GM19239 (cell line): ENCODE measurements at regions not wholly inside any gene's neighbourhood (a gene's known extent, or its start where the extent isn't known, plus 50 kb on each side); places are given as distances from the start of the nearest gene placed in this dataset.
"Not testable (repeated sequence)": the region's sequence is repeated elsewhere in the genome, so short reads cannot be mapped to it uniquely, and the experiment has no call there.

Experiments
- DNase-seq: peaks from one replicate; pipeline ENCODE4 v3.0.0; 2011; ENCODE audit warnings: low spot score; ENCODE audit not compliant: insufficient read length
- FAIRE-seq: peaks from 2 replicates; lab custom pipeline; 2011; peaks lifted over from hg19 to GRCh38; lab: Jason Lieb, UNC

DNA sequence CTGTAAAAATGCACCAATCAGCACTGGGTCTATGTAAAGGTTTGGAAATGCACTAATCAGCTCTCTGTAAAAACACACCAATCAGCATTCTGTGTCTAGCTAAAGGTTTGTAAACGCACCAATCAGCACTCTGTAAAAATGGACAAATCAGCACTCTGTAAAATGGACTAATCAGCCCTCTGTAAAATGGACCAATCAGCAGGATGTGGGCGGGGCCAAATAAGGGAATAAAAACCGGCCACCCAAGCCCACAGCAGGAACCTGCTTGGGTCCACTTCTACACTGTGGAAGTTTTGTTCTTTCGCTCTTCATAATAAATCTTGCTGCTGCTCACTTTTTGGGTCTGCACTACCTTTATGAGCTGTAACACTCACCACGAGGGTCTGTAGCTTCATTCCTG is 101.0 kb downstream of the SMC2 start:
- not testable (repeated sequence) for DNase-seq, FAIRE-seq

DNA sequence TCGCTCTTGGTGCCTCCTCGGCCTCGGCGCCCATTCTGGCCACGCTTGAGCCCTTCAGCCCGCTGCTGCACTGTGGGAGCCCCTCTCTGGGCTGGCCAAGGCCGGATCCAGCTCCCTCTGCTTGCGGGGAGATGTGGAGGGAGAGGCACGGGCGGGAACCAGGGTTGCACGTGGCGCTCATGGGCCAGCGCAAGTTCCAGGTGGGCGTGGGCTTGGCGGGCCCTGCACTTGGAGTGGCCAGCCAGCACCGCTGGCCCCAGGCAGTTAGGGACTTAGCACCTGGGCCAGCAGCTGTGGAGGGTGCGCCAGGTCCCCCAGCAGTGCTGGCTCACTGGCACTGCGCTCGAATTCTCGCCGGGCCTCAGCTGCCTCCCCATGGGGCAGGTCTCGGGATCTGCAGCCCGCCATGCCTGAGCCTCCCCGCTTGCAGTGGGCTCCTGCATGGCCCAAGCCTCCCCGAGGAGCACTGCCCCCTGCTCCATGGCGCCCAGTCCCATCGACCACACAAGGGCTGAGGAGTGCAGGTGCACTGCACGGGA is 106.4 kb downstream of the SMC2 start:
- no peak for FAIRE-seq
- no peak for DNase-seq

DNA sequence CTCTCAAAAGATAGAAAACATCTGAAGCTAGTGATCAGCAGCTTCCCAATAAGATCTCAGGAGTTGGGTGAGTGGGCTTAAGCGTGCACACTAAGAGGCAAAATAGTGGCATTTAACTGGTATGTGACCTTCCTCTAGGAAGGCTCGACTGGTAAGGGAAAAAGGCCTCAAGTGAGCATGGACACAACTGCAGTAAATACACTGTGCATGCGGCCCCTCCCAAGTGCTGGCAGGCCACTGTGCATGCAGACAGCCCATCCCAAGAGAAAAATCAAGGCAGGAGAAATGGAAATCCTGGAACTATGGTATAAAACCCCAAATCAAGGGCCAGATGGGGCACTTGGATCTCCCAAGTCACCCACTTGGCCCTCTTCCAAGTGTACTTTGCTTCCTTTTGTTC is 112.7 kb downstream of the SMC2 start:
- FAIRE-seq: no peak

DNA sequence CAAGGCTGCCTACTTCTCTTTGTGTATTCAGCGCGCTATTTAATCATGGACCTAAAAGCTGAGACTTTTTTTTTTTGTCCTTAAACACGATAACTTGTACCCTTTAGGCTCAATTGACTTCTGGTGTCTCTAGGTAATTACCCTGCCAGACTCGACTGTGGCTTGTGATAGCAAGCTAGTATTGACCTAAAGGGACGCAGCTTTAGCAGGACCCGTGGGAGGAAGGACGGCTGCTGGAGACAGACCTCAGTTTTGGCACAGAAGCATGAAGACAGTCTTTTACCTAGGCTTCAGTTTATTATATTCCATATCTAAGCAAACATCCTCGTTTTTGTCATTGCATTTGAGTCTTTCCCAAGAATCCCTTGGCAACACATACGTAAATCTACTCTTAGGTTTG is 115.3 kb downstream of the SMC2 start:
- FAIRE-seq (no peak), DNase-seq (no peak)

More for the DNA sequence above, 112.7 kb downstream of the SMC2 start:
- DNase-seq: no peak

DNA sequence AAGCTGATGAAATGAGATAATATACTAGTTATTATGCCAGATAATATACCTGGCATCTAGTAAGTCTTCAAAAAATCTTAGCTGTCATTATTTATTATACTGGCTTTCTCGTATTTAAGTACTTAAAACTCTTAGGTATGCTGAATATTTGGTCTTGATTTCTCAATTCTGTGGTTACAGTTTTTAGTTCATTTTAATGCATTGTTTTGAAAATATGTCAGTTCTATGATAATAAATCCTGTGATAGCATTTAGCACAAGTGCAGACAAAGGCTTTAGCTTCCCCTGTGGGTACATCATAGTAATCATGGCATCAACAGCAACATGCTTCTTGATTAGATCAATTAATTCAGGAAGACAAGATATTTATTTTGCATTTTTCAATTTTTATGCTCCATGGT is 133.0 kb downstream of the SMC2 start:
- DNase-seq: no peak
- no peak for FAIRE-seq

DNA sequence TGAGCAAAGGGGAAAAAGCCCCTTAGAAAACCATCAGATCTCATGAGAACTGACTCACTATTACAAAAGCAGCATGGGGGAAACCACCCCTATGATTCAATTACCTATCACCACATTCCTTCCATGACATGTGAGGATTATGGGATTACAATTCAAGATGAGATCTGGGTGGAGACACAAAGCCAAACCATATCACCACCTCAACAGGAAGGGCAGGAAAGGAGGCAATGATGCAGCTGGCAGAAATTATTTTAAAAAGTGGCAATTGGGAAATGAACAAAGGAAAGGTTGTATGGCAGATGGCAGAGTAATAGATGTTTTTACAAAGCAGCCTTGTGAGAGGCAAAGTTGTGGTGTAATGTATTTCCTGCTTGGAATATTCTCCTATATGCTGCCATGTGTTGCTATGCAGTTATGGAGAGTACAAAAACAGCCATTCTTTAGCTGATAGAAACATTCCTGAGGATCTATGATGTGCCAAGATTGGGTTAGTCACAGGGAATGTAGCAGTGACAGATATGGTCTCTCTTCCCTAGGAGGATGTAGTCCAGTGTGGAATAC is 138.8 kb downstream of the SMC2 start:
- FAIRE-seq (no peak), DNase-seq (no peak)

DNA sequence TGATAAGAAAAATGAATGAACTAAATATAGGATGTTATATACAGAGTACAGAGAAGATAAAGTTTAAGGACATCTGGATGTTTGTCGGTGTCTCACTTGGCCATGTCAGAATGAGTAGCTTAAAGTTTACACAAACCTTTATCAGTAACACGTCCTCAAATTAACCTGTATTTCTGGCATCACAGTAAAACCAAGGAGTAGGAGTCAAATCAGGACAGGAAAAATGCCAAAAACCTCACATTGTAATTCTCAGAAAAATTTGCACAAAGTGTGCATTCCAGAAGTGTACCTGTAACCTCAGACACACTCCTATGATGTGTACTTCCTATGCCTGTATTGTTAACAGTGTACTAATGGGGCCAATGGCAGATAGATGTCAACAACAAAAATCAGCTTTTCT is 139.3 kb downstream of the SMC2 start:
- FAIRE-seq: no peak
- DNase-seq: no peak

DNA sequence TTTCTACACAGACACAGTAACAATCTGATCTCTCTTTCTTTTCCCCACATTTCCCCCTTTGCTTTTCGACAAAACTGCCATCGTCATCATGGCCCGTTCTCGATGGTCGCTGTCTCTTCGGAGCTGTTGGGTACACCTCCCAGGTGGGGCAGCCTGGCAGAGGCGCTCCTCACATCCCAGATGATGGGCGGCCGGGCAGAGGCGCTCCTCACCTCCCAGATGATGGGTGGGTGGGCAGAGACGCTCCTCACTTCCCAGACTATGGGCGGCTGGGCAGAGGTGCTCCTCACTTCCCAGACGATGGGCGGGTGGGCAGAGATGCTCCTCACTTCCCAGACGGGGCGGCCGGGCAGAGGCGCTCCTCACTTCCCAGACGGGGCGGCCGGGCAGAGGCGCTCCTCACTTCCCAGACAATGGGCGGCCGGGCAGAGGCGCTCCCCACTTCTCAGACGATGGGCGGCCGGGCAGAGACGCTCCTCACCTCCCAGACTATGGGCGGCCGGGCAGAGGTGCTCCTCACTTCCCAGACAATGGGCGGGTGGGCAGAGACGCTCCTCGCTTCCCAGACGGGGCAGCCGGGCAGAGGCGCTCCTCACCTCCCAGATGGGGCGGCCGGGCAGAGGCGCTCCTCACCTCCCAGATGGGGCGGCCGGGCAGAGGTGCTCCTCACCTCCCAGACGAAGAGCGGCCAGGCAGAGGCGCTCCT is 140.7 kb downstream of the SMC2 start:
- FAIRE-seq, DNase-seq: not testable (repeated sequence)

DNA sequence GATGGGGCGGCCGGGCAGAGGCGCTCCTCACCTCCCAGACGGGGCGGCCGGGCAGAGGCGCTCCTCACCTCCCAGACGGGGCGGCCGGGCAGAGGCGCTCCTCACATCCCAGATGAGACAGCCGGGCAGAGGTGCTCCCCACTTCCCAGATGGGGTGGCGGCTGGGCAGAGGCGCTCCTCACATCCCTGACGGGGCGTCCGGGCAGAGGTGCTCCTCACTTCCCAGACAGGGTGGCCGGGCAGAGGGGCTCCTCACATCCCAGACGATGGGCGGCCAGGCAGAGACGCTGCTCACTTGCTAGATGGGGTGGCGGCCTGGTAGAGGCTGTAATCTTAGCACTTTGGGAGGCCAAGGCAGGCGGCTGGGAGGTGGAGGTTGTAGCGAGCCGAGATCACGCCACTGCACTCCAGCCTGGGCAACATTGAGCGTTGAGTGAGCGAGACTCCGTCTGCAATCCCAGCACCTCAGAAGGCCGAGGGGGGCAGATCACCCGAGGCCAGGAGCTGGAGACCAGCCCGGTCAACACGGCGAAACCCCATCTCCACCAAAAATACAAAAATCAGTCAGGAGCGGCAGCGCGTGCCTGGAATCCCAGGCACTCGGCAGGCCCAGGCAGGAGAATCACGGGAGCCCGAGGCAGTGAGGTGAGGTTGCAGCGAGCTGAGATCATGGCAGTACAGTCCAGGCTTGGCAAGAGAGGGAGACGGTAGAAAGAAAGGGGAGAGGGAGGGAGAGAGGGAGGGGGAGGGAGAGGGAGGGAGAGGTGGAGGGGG is 141.4 kb downstream of the SMC2 start:
- not testable (repeated sequence) for DNase-seq, FAIRE-seq

DNA sequence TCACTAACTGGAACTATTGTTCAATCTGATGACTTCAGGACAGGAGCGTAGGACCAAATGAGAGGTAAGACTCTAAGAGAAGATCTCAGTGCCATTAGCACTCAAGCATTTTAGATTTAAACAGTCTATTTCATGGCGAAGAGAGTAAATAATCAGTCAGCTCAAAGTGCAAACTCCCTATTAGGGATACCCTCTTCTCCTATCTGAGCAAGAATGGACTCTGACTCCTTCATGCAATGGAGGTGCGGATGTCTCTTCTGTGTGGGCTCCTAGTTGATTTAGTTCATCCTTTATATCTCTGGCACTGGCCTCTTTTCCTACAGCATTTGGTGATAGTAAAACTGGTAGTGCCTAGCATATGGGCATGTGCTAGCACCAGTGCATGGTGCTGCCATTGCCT is 144.6 kb downstream of the SMC2 start:
- DNase-seq (no peak), FAIRE-seq (no peak)

DNA sequence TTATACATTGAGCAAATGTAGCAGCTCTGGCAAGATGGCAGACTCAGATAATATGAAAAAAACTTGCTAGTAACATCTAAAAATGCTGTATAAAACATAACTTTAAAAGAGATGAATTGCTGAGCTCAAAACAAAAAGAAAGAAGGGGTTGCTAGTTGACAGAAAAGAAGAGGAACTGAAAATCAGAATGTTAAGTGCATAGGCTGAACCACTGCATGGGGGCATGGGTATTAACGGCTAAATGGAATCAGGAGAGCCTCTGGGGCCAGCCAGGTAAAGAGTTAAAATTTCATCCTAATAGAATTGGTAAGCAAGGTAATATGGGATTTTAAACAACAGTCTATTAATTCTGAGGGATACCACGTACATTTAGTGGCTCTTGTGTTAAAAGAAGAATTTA is 146.8 kb downstream of the SMC2 start:
- no peak for FAIRE-seq
- DNase-seq: no peak

DNA sequence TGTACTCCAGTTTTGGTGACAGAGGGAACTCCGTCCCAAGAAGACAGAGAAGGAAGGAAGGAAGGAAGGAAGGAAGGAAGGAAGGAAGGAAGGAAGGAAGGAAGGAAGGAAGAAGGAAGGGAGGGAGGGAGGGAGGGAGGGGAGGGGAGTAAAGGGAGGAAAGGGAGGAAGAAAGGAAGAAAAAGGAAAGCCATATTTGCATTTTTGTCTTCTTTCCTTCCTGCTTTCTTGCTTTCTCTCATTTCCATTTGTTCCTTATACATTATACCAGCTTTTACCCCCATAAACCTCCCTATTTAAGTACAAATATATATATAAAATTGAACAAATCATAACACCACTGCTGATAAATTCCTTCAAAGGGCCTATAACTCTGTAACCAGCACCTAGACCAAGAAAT is 151.8 kb downstream of the SMC2 start:
- DNase-seq (no peak), FAIRE-seq (no peak)

DNA sequence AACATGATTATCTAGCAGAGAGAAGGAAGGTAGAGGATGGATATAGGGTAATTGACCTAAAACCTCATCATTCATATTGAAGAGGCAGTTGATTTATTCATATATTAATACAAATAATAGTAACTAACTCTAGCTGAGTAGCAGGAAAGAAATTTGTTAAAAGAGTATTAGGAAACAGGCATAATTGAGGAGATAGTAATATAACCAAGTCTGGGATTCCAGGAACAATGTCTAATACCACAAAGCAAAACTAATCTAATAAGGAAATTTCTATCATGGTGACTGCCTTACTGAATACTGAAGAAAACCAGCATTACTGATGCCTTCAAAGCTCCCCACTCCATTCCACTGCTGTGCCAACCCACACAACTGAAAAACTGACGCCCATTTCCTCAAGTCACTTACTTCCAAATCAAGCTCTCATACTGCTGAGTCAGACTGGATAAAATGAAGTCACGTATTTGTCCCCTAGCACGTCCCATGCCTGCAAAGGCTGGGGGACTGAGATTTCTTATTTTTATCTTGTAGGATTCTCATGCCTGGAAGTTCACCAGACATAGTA is 153.9 kb downstream of the SMC2 start:
- FAIRE-seq (no peak), DNase-seq (no peak)

DNA sequence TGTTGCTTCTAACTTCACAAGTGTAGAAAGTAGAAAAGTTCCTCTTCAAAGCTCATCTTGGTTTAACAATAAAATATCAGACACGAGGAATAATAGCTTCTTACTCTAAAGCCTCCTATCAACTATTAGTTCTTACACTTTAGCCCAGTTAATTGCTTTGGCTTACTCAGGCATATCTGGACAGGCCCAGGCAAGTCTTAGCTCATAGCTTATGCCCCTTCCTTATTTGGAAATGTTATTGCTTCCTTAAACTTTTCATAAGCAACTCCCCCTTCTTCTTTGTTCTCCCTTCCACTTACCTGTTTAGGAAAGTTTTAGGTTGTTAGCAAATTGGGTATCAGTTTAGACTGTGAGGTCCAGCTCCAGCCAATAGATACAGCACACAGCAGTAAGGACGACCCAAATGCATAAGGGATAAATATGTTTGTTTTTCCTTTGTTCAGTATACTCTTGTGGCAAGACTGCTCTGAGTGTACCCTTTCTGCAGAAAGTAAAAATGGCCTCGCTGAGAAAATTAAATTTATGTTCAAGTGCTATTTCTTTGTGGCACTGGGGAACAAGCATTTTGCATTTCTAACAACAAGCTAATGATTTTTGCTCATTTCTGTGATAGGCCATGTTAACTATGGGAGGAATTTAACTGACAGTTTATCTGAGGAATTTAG is 162.1 kb downstream of the SMC2 start:
- FAIRE-seq (peak; percentile 21), DNase-seq (no peak)

DNA sequence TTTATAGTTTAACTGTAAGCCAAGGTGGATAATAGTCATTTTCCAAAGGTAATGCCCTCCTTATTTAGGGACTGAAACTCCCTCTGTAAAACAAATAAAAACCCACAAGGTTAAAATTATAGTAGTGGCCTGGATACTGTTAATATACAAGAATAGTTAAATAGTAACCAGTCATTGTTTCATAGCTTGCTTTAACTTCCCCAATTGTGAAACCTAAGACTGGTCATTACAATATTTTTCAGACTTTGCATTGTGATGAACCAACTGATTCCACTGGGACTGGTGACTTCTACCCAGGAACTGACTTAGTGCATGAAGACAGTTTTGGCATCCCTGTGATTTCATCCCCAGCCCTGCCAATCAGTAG is 162.6 kb downstream of the SMC2 start:
- FAIRE-seq: no peak
- no peak for DNase-seq

DNA sequence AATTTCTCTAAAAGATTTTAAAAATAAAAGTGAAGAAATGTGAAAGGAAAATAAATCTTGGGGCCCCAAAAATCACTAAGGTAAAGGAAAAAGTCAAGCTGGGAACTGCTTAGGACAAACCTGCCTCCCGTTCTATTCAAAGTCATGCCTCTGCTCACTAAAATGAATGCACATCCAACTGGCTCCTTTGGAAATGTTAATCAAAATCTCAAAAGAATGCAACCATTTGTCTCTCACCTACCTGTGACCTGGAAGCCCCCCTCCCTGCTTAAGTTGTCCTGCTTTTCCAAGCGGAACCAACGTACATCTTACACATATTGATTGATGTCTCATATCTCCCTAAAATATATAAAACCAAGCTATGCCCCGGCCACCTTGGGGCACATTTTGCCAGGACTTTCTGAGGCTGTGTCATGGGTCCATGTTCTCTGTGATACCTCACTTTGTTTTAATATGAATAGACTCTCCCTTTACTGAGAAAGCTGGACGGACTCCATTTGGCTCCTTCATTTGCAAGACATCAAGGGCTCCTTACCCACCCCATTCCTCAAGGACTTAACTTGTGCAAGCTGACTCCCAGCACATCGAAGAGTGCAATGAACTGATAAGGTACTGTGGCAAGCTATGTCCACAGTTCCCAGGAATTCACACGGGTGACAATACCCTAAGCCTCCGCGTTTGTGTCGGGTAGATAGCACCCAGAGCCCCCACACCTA is 164.3 kb downstream of the SMC2 start:
- DNase-seq: no peak
- no peak for FAIRE-seq

DNA sequence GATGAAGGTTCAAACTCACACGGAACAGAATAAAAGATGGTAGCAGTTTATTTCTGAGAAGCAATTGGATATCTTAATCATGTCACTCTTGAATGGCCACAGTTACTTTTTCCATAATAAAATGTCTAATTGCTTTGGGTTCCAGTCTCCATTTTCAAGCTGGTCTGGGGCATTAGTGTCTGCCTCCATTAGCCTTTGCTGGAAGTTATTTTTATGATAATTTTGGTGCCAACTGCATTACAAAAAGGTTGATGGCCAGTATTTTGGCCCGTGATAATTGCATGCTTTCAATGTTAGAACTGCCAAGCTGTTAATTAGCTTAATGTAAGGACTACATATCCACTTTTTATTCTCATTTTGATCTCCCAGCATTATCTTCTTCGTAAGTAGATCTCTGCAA is 165.9 kb downstream of the SMC2 start:
- DNase-seq (no peak), FAIRE-seq (no peak)

DNA sequence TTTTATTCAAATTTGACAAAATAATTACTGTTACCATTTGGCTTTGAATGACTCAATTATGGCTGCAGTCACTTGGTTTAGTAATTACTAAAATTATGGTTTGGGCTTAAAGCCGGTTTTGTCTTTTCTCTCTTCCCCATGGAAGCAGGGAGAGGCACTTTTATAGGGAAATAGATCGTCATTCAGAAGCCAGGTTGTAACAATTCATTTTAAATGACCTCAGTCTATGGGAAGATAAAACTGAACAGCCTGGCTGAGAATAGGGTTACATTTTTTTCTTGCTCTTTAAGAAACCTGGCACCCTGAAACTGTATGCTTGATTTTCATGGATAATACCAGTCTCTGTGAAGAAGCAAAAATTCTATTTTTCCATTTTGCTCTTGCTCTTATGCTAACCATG is 169.8 kb downstream of the SMC2 start:
- FAIRE-seq (no peak), DNase-seq (no peak)

DNA sequence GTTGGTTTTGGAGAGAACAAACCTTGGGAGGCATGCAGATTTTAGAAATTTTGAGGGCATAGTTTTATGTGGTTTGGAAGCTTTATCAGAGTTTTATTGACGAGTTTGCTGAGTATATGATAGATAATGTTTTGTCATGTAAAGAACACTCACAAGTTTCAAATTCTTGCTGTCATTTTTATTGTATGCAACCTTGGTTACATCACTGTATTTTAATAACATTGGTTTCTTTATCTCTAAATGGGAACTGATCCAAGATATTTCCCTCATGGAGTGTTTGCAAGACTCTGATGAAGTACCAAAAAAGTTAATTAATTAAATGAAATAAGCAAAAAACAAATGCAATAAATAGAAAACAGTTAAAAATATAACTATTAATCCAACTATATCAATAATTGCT is 170.3 kb downstream of the SMC2 start:
- no peak for DNase-seq
- FAIRE-seq: no peak

DNA sequence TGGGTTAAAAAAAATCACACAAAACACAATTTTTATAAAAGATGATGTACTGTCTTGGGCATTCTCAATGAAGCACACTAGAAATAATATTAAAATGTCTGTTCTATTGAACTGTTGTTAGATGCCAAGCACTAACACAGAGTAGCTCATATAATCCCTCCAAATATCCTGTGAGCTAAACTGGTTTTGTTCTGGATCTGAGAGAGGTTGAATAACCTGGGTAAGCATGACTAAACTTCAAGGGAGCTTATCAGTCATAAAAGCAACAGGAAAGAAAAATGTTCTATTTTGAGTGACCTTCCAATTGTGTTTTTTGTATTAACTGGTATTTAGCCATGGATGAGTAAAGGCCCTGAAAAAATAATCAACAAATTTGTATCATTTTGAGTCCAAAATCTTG is 175.3 kb downstream of the SMC2 start:
- FAIRE-seq (no peak), DNase-seq (no peak)
